Adrenal gland (tissue), 9 donors: ENCODE measurements at regions not wholly inside any gene's neighbourhood (a gene's known extent, or its start where the extent isn't known, plus 50 kb on each side); places are given as distances from the start of the nearest gene placed in this dataset.

ENCODE experiments used
- DNase-seq, 7 donors: peaks; one replicate each; pipeline ENCODE4 v3.0.0-alpha.2; 2019 to 2020
- H3K27ac ChIP-seq, 5 donors: fragments of 200-600 bp; sonication (generic) in 4 of 5; 1 replicate in 3 of 5; 2 replicates in 2 of 5; pipeline versions ENCODE4 v1.5.1 to v1.8.0; 2016 to 2020; ENCODE audit warnings: mild to moderate bottlenecking in 1 of 5
- H3K27me3 ChIP-seq: fragments of 200-600 bp; 2 replicates; pipeline ENCODE4 v1.8.0; 2021
- H3K36me3 ChIP-seq, 2 donors: fragments of 200-600 bp; replicated peaks in 1 of 2; 1 replicate in 1 of 2; 2 replicates in 1 of 2; pipeline versions ENCODE4 v1.5.1 to v1.8.0; 2018 to 2022
- H3K4me1 ChIP-seq, 2 donors: fragments of 200-600 bp; replicated peaks in 1 of 2; 1 replicate in 1 of 2; 2 replicates in 1 of 2; pipeline versions ENCODE4 v1.5.1 to v1.8.0; 2018 to 2021
- H3K4me3 ChIP-seq, 4 donors: fragments of 200-600 bp; sonication (generic) in 3 of 4; one replicate each; pipeline ENCODE4 v1.5.1; 2016 to 2018
- H3K9me3 ChIP-seq, 3 donors: fragments of 200-600 bp; sonication (generic) in 1 of 3; replicated peaks in 1 of 3; 1 replicate in 2 of 3; 2 replicates in 1 of 3; pipeline versions ENCODE4 v1.5.1 to v1.8.0; 2016 to 2021
- CTCF ChIP-seq, 6 experiments: fragments of 450-650 bp in 4 of 6; fragments of 200-600 bp in 2 of 6; sonication (generic) in 1 of 6; IDR thresholded peaks; 1 replicate in 5 of 6; 2 replicates in 1 of 6; pipeline versions ENCODE4 v1.5.1 to v1.8.0; 2016 to 2021; ENCODE audit warnings: antibody characterized with exemption in 6 of 6, mild to moderate bottlenecking in 2 of 6, moderate library complexity in 1 of 6
- POLR2A ChIP-seq, 2 donors: fragments of 450-650 bp; IDR thresholded peaks; one replicate each; pipeline ENCODE4 v1.6.1; 2017; ENCODE audit warnings: antibody characterized with exemption in 2 of 2, mild to moderate bottlenecking in 2 of 2, moderate library complexity in 1 of 2
- WGBS, 4 donors: extraction: QIAGEN DNeasy Blood & Tissue Kit in 2 of 4; methylation state at CpG; one replicate each; pipeline versions ENCODE4 v1.1.5 to v1.1.7; 2013 to 2017; 5-methylcytosine and 5-hydroxymethylcytosine counted together
- intact Hi-C, 2 donors: fragments of 100-400 bp; cut with DNase I; formaldehyde crosslinking; loops; one replicate each; pipeline versions ENCODE4 v1.14.1 to v1.15.0; 2022 to 2023
- donor health status: healthy with polysubstance abuse.
- donor health status: Bipolar disorder and iron deficiency.
- donor health status: DM: yes; HTN: yes; CAD: no.
- donor health status: DM: no; HTN: no; CAD: no.
- donor health status: DM: no; HTN: no; CAD: no.

- no peaks in the 10 kb centered on the region for H3K9me3 ChIP-seq
- intact Hi-C loops = no loop called here
- TF ChIP-seq CTCF (IDR thresholded peaks at IDR 0.05) = no peak
- TF ChIP-seq POLR2A (IDR thresholded peaks at IDR 0.05) = no peak
- no peak for DNase-seq
- no peak overlapping the region for H3K4me3 ChIP-seq
- no peaks in the 10 kb centered on the region for H3K36me3 ChIP-seq
- 46 to 84% (median 69%) methylated on average over 6 of the region's 6 CpGs for whole genome bisulfite sequencing, 4 donors
- H3K4me1 ChIP-seq = no peaks in the 10 kb centered on the region
- H3K27me3 ChIP-seq = no peaks in the 10 kb centered on the region
- H3K27ac ChIP-seq = no peak overlapping the region
These were observed 460.8 kb downstream of the DMAC1 start for GRCh38 chr9:7338586-7339281.

- Histone ChIP-seq H3K27me3 (no peaks in the 10 kb centered on the region), H3K36me3 (no peaks in the 10 kb centered on the region), H3K27ac (no peak overlapping the region), H3K9me3 (no peaks in the 10 kb centered on the region), H3K4me3 (no peak overlapping the region), H3K4me1 (no peaks in the 10 kb centered on the region)
- no peak for DNase-seq
- intact Hi-C loops = no loop called here
- 47 to 63% (median 60%) methylated on average over 2 of the region's 2 CpGs for WGBS, 4 donors
- no peak for TF ChIP-seq CTCF (IDR thresholded peaks at IDR 0.05)
- no peak for TF ChIP-seq POLR2A (IDR thresholded peaks at IDR 0.05)
These were observed 463.1 kb downstream of the DMAC1 start for GRCh38 chr9:7336356-7337065.

- intact Hi-C loops = no loop called here
- 54 to 69% (median 63%) methylated on average over 1 of the region's 1 CpG for WGBS, 4 donors
- Histone ChIP-seq H3K27me3 (no peaks in the 10 kb centered on the region), H3K27ac (no peak overlapping the region), H3K9me3 (no peaks in the 10 kb centered on the region), H3K4me3 (no peak overlapping the region), H3K4me1 (no peaks in the 10 kb centered on the region), H3K36me3 (no peaks in the 10 kb centered on the region)
- TF ChIP-seq POLR2A (IDR thresholded peaks at IDR 0.05) (no peak), CTCF (IDR thresholded peaks at IDR 0.05) (no peak)
- no peak for DNase-seq
These were observed 465.9 kb downstream of the DMAC1 start for GRCh38 chr9:7333719-7334118.

GRCh38 chr9:7332780-7333179 is 466.8 kb downstream of the DMAC1 start:
- Histone ChIP-seq H3K4me3 (no peak overlapping the region), H3K27me3 (no peaks in the 10 kb centered on the region), H3K4me1 (no peaks in the 10 kb centered on the region), H3K27ac (no peak overlapping the region), H3K9me3 (no peaks in the 10 kb centered on the region), H3K36me3 (no peaks in the 10 kb centered on the region)
- TF ChIP-seq POLR2A (IDR thresholded peaks at IDR 0.05) (no peak), CTCF (IDR thresholded peaks at IDR 0.05) (no peak)
- intact Hi-C loops = no loop called here
- DNase-seq = no peak
